ENCODE measurements at regions not wholly inside any gene's neighbourhood (a gene's known extent, or its start where the extent isn't known, plus 50 kb on each side); places are given as distances from the start of the nearest gene placed in this dataset.

GRCh38 chr4:164488114-164488513, 265.8 kb upstream of the SMIM31 start:
- no peak for DNase-seq (ENCODE audit: low read depth in 2 of 2)

- DNase-seq (ENCODE audit: low read depth in 2 of 2) = peak in 1 of 2 experiments; percentile 1
Measured at GRCh38 chr4:164501074-164501473, 252.9 kb upstream of the SMIM31 start.

- DNase-seq (ENCODE audit: low read depth in 2 of 2) = no peak
Measured at GRCh38 chr4:164503874-164504273, 250.1 kb upstream of the SMIM31 start.

- DNase-seq (ENCODE audit: low read depth in 2 of 2) = no peak
Measured at GRCh38 chr4:164508097-164508496, 245.8 kb upstream of the SMIM31 start.

- DNase-seq (ENCODE audit: low read depth in 2 of 2) = no peak
Measured at GRCh38 chr4:164508771-164509170, 245.2 kb upstream of the SMIM31 start.

GRCh38 chr4:164509951-164510350, 244.0 kb upstream of the SMIM31 start:
- DNase-seq (ENCODE audit: low read depth in 2 of 2) = no peak

- no peak for DNase-seq (ENCODE audit: low read depth in 2 of 2)
Measured at GRCh38 chr4:164512124-164512523, 241.8 kb upstream of the SMIM31 start.

GRCh38 chr4:164514765-164515164, 239.2 kb upstream of the SMIM31 start:
- no peak for DNase-seq (ENCODE audit: low read depth in 2 of 2)

- no peak for DNase-seq (ENCODE audit: low read depth in 2 of 2)
Measured at GRCh38 chr4:164524789-164525188, 229.1 kb upstream of the SMIM31 start.

GRCh38 chr4:164526933-164527583, 226.9 kb upstream of the SMIM31 start:
- no peak for DNase-seq (ENCODE audit: low read depth in 2 of 2)

- DNase-seq (ENCODE audit: low read depth in 2 of 2) = no peak
Measured at GRCh38 chr4:164529058-164529457, 224.9 kb upstream of the SMIM31 start.

GRCh38 chr4:164529486-164529885, 224.4 kb upstream of the SMIM31 start:
- no peak for DNase-seq (ENCODE audit: low read depth in 2 of 2)

- no peak for DNase-seq (ENCODE audit: low read depth in 2 of 2)
Measured at GRCh38 chr4:164531336-164531735, 222.6 kb upstream of the SMIM31 start.

GRCh38 chr4:164536814-164537213, 217.1 kb upstream of the SMIM31 start:
- DNase-seq (ENCODE audit: low read depth in 2 of 2) = peak in 1 of 2 experiments; percentile 3

- DNase-seq (ENCODE audit: low read depth in 2 of 2) = no peak
Measured at GRCh38 chr4:164538097-164538496, 215.8 kb upstream of the SMIM31 start.

GRCh38 chr4:164540987-164541386, 212.9 kb upstream of the SMIM31 start:
- DNase-seq (ENCODE audit: low read depth in 2 of 2) = no peak

GRCh38 chr4:164542431-164542830, 211.5 kb upstream of the SMIM31 start:
- no peak for DNase-seq (ENCODE audit: low read depth in 2 of 2)

GRCh38 chr4:164550989-164551712, 202.8 kb upstream of the SMIM31 start:
- no peak for DNase-seq (ENCODE audit: low read depth in 2 of 2)

GRCh38 chr4:164551713-164552040, 202.3 kb upstream of the SMIM31 start:
- no peak for DNase-seq (ENCODE audit: low read depth in 2 of 2)

GRCh38 chr4:164571593-164572390, 182.1 kb upstream of the SMIM31 start:
- no peak for DNase-seq (ENCODE audit: low read depth in 2 of 2)

GRCh38 chr4:164572877-164573279, 181.1 kb upstream of the SMIM31 start:
- DNase-seq (ENCODE audit: low read depth in 2 of 2) = peak in 1 of 2 experiments; percentile 5

GRCh38 chr4:164575861-164576260, 178.1 kb upstream of the SMIM31 start:
- DNase-seq (ENCODE audit: low read depth in 2 of 2) = no peak
